ENCODE measurements at regions not wholly inside any gene's neighbourhood (a gene's known extent, or its start where the extent isn't known, plus 50 kb on each side); places are given as distances from the start of the nearest gene placed in this dataset.

GRCh38 chr2:128394007-128394730 lies 75.5 kb upstream of the HS6ST1 start:
- no peaks in the 10 kb centered on the region for H4K20me1 ChIP-seq (ENCODE audit: insufficient read depth)
- no peak for TF ChIP-seq CTCF (conservative IDR thresholded peaks at IDR 0.05; ENCODE audit: low read depth, low read length)

GRCh38 chr2:128395196-128395595 lies 76.5 kb upstream of the HS6ST1 start:
- no peak overlapping the region for H3K4me3 ChIP-seq (IDR thresholded peaks at IDR 0.05; ENCODE audit: insufficient read depth, low read depth, low read length)
- no peaks in the 10 kb centered on the region for H3K27me3 ChIP-seq (ENCODE audit: insufficient read depth, low read depth)
- no peaks in the 10 kb centered on the region for H4K20me1 ChIP-seq (ENCODE audit: insufficient read depth)
- no peaks in the 10 kb centered on the region for H3K4me1 ChIP-seq (ENCODE audit: low read depth, poor library complexity, severe bottlenecking)
- TF ChIP-seq CTCF (conservative IDR thresholded peaks at IDR 0.05; ENCODE audit: low read depth, low read length): no peak
- no peak overlapping the region for H3K4me2 ChIP-seq
- no peak overlapping the region for H2AFZ ChIP-seq (ENCODE audit: low read depth)
- H3K27ac ChIP-seq: no peak overlapping the region
- no peak overlapping the region for H3K9ac ChIP-seq
- H3K36me3 ChIP-seq (ENCODE audit: insufficient read depth): no peaks in the 10 kb centered on the region
- no peaks in the 10 kb centered on the region for H3K79me2 ChIP-seq (ENCODE audit: insufficient read depth, low read depth)

More at GRCh38 chr2:128394007-128394730, 75.5 kb upstream of the HS6ST1 start:
- H3K4me3 ChIP-seq (IDR thresholded peaks at IDR 0.05; ENCODE audit: insufficient read depth, low read depth, low read length): no peak overlapping the region
- H3K36me3 ChIP-seq (ENCODE audit: insufficient read depth): no peaks in the 10 kb centered on the region
- no peak overlapping the region for H3K9ac ChIP-seq
- no peaks in the 10 kb centered on the region for H3K27me3 ChIP-seq (ENCODE audit: insufficient read depth, low read depth)
- no peak overlapping the region for H2AFZ ChIP-seq (ENCODE audit: low read depth)
- H3K4me1 ChIP-seq (ENCODE audit: low read depth, poor library complexity, severe bottlenecking): no peaks in the 10 kb centered on the region
- no peak overlapping the region for H3K27ac ChIP-seq
- H3K4me2 ChIP-seq: no peak overlapping the region
- no peaks in the 10 kb centered on the region for H3K79me2 ChIP-seq (ENCODE audit: insufficient read depth, low read depth)

DNA sequence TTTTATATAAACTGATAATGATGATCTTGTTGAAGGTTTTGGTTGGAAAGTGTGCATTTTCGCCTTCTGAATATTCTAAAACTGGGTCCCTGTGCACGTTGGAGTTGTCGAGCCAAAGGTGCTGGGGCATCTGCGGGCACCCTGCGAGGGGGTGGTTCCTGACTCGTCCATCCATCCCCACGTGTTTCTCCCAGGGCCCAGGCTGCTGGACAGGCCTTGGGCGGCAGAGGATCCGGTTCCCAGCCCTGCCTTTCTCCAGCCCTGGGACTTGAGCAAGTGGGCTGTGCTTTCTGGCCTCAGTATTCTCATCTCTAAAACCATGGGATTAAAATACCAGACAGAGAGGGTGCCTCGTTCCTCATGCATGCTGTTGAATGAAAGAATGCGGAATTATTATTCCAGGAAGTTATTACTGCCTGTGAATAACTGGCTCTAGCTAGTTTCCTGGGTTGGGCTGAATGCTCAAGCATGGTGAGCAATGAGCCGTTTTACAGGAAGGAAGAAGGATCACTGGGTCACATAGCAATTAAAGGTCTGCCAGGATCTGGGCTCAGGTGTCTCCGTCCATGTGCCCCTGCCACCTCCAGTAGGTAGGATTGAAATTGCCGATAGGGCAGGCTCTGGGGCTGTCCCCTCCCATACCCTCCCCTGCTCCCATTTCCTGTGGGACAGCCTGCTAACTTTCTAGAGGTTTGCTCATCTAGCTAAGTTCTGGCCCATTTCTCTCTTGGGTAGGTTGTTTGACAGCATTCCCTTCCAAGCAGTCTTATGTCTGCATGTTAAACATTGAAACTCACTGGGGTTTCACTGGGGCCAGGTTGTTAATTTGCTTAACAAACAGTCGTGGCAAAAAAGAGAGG lies 77.2 kb upstream of the HS6ST1 start:
- no peaks in the 10 kb centered on the region for H4K20me1 ChIP-seq (ENCODE audit: insufficient read depth)
- no peak overlapping the region for H2AFZ ChIP-seq (ENCODE audit: low read depth)
- H3K9ac ChIP-seq: no peak overlapping the region

DNA sequence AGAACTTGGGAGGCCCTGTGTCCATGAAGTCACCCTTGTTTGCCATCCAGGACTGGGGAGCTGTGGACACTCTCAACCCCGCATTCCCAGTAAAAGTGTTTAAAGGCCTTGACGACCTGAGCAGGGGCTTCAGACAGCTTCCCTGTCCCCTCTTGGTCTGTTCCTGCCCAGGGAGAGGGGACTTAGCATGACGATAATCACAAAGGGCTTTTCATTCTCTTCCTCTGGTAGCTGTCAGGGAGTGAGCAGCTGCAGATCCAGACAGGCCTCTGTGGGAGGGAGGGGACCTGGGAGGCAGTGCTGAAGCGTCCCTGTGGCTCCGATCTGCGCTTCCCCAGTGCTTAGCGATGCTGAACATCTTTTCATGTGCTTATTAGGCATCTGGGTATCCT lies 77.8 kb upstream of the HS6ST1 start:
- no peak overlapping the region for H3K4me3 ChIP-seq (IDR thresholded peaks at IDR 0.05; ENCODE audit: insufficient read depth, low read depth, low read length)
- H3K4me1 ChIP-seq (ENCODE audit: low read depth, poor library complexity, severe bottlenecking): no peaks in the 10 kb centered on the region
- H3K4me2 ChIP-seq: no peak overlapping the region
- no peaks in the 10 kb centered on the region for H3K79me2 ChIP-seq (ENCODE audit: insufficient read depth, low read depth)
- no peaks in the 10 kb centered on the region for H3K36me3 ChIP-seq (ENCODE audit: insufficient read depth)
- H3K27ac ChIP-seq: no peak overlapping the region
- H3K27me3 ChIP-seq (ENCODE audit: insufficient read depth, low read depth): no peaks in the 10 kb centered on the region
- no peak overlapping the region for H2AFZ ChIP-seq (ENCODE audit: low read depth)
- no peak for TF ChIP-seq CTCF (conservative IDR thresholded peaks at IDR 0.05; ENCODE audit: low read depth, low read length)
- H4K20me1 ChIP-seq (ENCODE audit: insufficient read depth): no peaks in the 10 kb centered on the region
- H3K9ac ChIP-seq: no peak overlapping the region

More for the DNA sequence above, 77.2 kb upstream of the HS6ST1 start:
- H3K27ac ChIP-seq: no peak overlapping the region
- H3K27me3 ChIP-seq (ENCODE audit: insufficient read depth, low read depth): no peaks in the 10 kb centered on the region
- H3K4me3 ChIP-seq (IDR thresholded peaks at IDR 0.05; ENCODE audit: insufficient read depth, low read depth, low read length): no peak overlapping the region
- H3K79me2 ChIP-seq (ENCODE audit: insufficient read depth, low read depth): no peaks in the 10 kb centered on the region
- no peak for TF ChIP-seq CTCF (conservative IDR thresholded peaks at IDR 0.05; ENCODE audit: low read depth, low read length)
- no peak overlapping the region for H3K4me2 ChIP-seq
- no peaks in the 10 kb centered on the region for H3K4me1 ChIP-seq (ENCODE audit: low read depth, poor library complexity, severe bottlenecking)
- no peaks in the 10 kb centered on the region for H3K36me3 ChIP-seq (ENCODE audit: insufficient read depth)

Measured in KMS-11 (cell line).